ENCODE measurements at regions not wholly inside any gene's neighbourhood (a gene's known extent, or its start where the extent isn't known, plus 50 kb on each side); places are given as distances from the start of the nearest gene placed in this dataset.

DNA sequence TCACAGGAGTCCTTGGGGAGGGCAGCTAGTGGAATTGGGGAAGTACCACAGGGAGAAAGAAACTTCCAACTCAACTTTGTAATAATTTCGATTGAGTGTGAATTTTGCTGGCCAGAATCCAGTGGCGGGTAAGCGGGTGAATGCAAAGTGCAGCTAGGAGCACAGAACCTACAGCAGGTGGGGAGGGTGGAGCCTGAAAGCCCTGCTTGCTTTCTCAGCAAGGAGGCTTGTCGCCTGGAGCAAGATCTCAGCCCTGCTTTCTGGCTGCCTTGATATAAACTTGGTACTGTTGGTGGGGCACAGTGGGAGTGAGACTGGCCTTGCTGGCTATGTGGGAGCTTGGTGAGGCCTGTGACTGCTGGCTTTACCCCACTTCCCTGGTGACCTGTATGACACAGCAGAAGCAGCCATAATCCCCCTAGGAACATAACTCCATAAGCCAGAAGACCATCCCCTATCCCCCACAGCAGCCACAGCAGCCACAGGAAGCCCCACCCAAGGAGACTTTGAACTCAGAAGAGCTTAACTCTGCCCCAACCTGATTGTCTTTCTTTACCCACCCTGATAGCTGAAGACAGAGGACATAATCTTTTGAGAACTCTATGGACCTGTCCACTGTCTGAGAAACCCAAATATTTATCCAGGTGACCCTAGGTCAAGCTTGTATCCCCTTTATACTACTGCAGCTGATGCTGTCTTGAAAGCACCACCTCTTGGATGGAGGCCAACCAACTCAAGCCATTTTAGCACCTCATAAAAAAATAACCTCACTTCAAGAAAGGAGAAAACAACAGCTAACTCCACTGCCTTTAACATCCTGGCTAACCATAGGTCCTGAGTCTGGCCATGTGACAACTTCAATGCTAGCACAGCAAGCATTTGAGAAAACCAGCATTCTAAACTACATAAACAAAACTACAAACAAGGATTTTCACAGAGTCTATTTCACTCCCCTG, 87.2 kb upstream of the PDE5A start:
- H3K9me3 ChIP-seq (ENCODE audit: low read length) = no peaks in the 10 kb centered on the region
- no peak overlapping the region for H2AFZ ChIP-seq (ENCODE audit: low read depth, low read length)
- H3K9me2 ChIP-seq (ENCODE audit: insufficient read depth, low read length) = no peaks in the 10 kb centered on the region
- H3K27ac ChIP-seq (ENCODE audit: low read length) = no peak overlapping the region
- H3K79me2 ChIP-seq (replicated peaks; ENCODE audit: insufficient read depth, low read length) = no peaks in the 10 kb centered on the region
- TF ChIP-seq, protein P1, sequence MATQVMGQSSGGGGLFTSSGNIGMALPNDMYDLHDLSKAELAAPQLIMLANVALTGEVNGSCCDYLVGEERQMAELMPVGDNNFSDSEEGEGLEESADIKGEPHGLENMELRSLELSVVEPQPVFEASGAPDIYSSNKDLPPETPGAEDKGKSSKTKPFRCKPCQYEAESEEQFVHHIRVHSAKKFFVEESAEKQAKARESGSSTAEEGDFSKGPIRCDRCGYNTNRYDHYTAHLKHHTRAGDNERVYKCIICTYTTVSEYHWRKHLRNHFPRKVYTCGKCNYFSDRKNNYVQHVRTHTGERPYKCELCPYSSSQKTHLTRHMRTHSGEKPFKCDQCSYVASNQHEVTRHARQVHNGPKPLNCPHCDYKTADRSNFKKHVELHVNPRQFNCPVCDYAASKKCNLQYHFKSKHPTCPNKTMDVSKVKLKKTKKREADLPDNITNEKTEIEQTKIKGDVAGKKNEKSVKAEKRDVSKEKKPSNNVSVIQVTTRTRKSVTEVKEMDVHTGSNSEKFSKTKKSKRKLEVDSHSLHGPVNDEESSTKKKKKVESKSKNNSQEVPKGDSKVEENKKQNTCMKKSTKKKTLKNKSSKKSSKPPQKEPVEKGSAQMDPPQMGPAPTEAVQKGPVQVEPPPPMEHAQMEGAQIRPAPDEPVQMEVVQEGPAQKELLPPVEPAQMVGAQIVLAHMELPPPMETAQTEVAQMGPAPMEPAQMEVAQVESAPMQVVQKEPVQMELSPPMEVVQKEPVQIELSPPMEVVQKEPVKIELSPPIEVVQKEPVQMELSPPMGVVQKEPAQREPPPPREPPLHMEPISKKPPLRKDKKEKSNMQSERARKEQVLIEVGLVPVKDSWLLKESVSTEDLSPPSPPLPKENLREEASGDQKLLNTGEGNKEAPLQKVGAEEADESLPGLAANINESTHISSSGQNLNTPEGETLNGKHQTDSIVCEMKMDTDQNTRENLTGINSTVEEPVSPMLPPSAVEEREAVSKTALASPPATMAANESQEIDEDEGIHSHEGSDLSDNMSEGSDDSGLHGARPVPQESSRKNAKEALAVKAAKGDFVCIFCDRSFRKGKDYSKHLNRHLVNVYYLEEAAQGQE (IDR thresholded peaks at IDR 0.05; ENCODE audit: borderline replicate concordance) = no peak
- no peak for TF ChIP-seq RAD21 (conservative IDR thresholded peaks at IDR 0.05)
- no peak for TF ChIP-seq TAF1 (IDR thresholded peaks at IDR 0.05; ENCODE audit: low read depth)
- TF ChIP-seq, protein P2, sequence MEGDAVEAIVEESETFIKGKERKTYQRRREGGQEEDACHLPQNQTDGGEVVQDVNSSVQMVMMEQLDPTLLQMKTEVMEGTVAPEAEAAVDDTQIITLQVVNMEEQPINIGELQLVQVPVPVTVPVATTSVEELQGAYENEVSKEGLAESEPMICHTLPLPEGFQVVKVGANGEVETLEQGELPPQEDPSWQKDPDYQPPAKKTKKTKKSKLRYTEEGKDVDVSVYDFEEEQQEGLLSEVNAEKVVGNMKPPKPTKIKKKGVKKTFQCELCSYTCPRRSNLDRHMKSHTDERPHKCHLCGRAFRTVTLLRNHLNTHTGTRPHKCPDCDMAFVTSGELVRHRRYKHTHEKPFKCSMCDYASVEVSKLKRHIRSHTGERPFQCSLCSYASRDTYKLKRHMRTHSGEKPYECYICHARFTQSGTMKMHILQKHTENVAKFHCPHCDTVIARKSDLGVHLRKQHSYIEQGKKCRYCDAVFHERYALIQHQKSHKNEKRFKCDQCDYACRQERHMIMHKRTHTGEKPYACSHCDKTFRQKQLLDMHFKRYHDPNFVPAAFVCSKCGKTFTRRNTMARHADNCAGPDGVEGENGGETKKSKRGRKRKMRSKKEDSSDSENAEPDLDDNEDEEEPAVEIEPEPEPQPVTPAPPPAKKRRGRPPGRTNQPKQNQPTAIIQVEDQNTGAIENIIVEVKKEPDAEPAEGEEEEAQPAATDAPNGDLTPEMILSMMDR (IDR thresholded peaks at IDR 0.05; ENCODE audit: poor library complexity, severe bottlenecking) = no peak
- no peak for TF ChIP-seq MXI1 (conservative IDR thresholded peaks at IDR 0.05; ENCODE audit: poor library complexity, severe bottlenecking)
- no peak for TF ChIP-seq POLR2AphosphoS5 (IDR thresholded peaks at IDR 0.05)
- TF ChIP-seq SMC3 (conservative IDR thresholded peaks at IDR 0.05; ENCODE audit: poor library complexity) = no peak
- no peak for TF ChIP-seq EZH2 (IDR thresholded peaks at IDR 0.05; ENCODE audit: borderline replicate concordance, insufficient read depth, low read length, poor library complexity, severe bottlenecking)
- TF ChIP-seq EP300 (conservative IDR thresholded peaks at IDR 0.05; ENCODE audit: poor library complexity, severe bottlenecking) = no peak
- no peaks in the 10 kb centered on the region for H3K27me3 ChIP-seq (ENCODE audit: insufficient read depth, low read depth, low read length)
- no peak overlapping the region for H3K4me3 ChIP-seq (ENCODE audit: low read length)
- H4K20me1 ChIP-seq (ENCODE audit: insufficient read depth) = no peaks in the 10 kb centered on the region
- H3F3A ChIP-seq (ENCODE audit: insufficient read depth, low read length, poor library complexity, severe bottlenecking) = no peaks in the 10 kb centered on the region
- no peak overlapping the region for H3K4me2 ChIP-seq (ENCODE audit: low read length)
- no peak overlapping the region for H3K9ac ChIP-seq (ENCODE audit: low read length)
- H3K36me3 ChIP-seq (ENCODE audit: insufficient read depth, low read length) = no peaks in the 10 kb centered on the region

DNA sequence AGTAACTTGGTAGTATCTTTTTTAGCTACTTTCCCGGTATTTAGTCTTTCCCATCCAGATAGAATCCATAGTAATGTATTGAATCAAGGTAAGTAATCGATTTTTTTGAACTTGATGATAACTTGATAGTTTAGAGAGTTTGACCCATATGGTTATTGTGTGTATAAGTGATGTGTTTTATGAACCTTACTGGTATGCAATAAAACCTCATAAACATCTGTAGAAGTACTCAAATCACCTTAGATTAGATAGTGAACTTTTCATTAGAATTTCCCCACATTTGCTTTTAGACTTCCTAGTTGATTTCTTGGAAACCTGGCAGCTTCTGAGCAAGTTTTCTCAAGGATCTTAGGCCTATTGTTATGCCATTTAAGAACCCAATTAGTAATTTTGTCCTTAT, 80.8 kb upstream of the PDE5A start:
- TF ChIP-seq TAF1 (IDR thresholded peaks at IDR 0.05; ENCODE audit: low read depth) (no peak), RAD21 (conservative IDR thresholded peaks at IDR 0.05) (no peak), POLR2AphosphoS5 (IDR thresholded peaks at IDR 0.05) (no peak), MXI1 (conservative IDR thresholded peaks at IDR 0.05; ENCODE audit: poor library complexity, severe bottlenecking) (no peak)
- Histone ChIP-seq H3K79me2 (replicated peaks; ENCODE audit: insufficient read depth, low read length) (no peaks in the 10 kb centered on the region), H3F3A (ENCODE audit: insufficient read depth, low read length, poor library complexity, severe bottlenecking) (no peaks in the 10 kb centered on the region), H3K9me3 (ENCODE audit: low read length) (no peaks in the 10 kb centered on the region), H2AFZ (ENCODE audit: low read depth, low read length) (no peak overlapping the region), H3K27me3 (ENCODE audit: insufficient read depth, low read depth, low read length) (no peaks in the 10 kb centered on the region), H4K20me1 (ENCODE audit: insufficient read depth) (no peaks in the 10 kb centered on the region), H3K9ac (ENCODE audit: low read length) (no peak overlapping the region), H3K4me3 (ENCODE audit: low read length) (no peak overlapping the region), H3K9me2 (ENCODE audit: insufficient read depth, low read length) (no peaks in the 10 kb centered on the region), H3K27ac (ENCODE audit: low read length) (no peak overlapping the region), H3K36me3 (ENCODE audit: insufficient read depth, low read length) (no peaks in the 10 kb centered on the region), H3K4me2 (ENCODE audit: low read length) (no peak overlapping the region)

All from neural cell (in vitro differentiated cells).